Right lobe of liver (tissue), 6 donors: ENCODE measurements at regions not wholly inside any gene's neighbourhood (a gene's known extent, or its start where the extent isn't known, plus 50 kb on each side); places are given as distances from the start of the nearest gene placed in this dataset.

Experiments
- ATAC-seq, 4 donors: fragments of 200-7000 bp; cut with Tn5 transposase; one replicate each; pipeline ENCODE4 v1.9.1; 2020; ENCODE audit warnings: mild to moderate bottlenecking in 4 of 4, moderate library complexity in 4 of 4
- DNase-seq, 3 donors: peaks; one replicate each; pipeline ENCODE4 v3.0.0-alpha.2; 2020
- H3K27ac ChIP-seq, 3 donors: fragments of 200-600 bp; one replicate each; pipeline ENCODE4 v1.8.0; 2022
- H3K27me3 ChIP-seq, 2 donors: fragments of 200-600 bp; one replicate each; pipeline ENCODE4 v1.8.0; 2022
- H3K36me3 ChIP-seq, 4 donors: fragments of 200-600 bp; sonication (generic) in 1 of 4; one replicate each; pipeline versions ENCODE4 v1.5.1 to v1.8.0; 2017 to 2022; ENCODE audit warnings: control low read depth in 1 of 4
- H3K4me1 ChIP-seq, 4 donors: fragments of 200-600 bp; sonication (generic) in 1 of 4; one replicate each; pipeline versions ENCODE4 v1.5.1 to v1.8.0; 2017 to 2022; ENCODE audit warnings: control low read depth in 1 of 4
- H3K4me3 ChIP-seq, 3 donors: fragments of 200-600 bp; one replicate each; pipeline ENCODE4 v1.8.0; 2022
- H3K9me3 ChIP-seq, 4 donors: fragments of 200-600 bp; sonication (generic) in 1 of 4; one replicate each; pipeline versions ENCODE4 v1.5.1 to v1.8.0; 2017 to 2022; ENCODE audit warnings: control low read depth in 1 of 4
- CTCF ChIP-seq, 4 donors: fragments of 200-600 bp in 3 of 4; fragments of 450-650 bp in 1 of 4; IDR thresholded peaks; one replicate each; pipeline versions ENCODE4 v1.5.1 to v1.8.0; 2016 to 2022; ENCODE audit warnings: antibody characterized with exemption in 4 of 4, mild to moderate bottlenecking in 2 of 4
- POLR2A ChIP-seq: fragments of 450-650 bp; IDR thresholded peaks from one replicate; pipeline ENCODE4 v1.6.1; 2017; ENCODE audit warnings: antibody characterized with exemption, mild to moderate bottlenecking
- WGBS: methylation state at CpG from one replicate; pipeline ENCODE4 v1.1.6; 2018; ENCODE audit warnings: low coverage, low lambda C conversion rate; ENCODE audit not compliant: insufficient coverage; ENCODE audit errors: missing lambda C conversion rate; 5-methylcytosine and 5-hydroxymethylcytosine counted together
- intact Hi-C, 2 donors: fragments of 100-400 bp; cut with DNase I; formaldehyde crosslinking; loops; one replicate each; pipeline versions ENCODE4 v1.11.2 to v1.14.1; 2022
- donor health status: DM: no; HTN: yes; CAD: no.
- donor health status: DM: no; HTN: no; CAD: no.
- donor health status: DM: no; HTN: no; CAD: no.
- donor health status: DM: no; HTN: yes; CAD: no.
- donor health status: DM: no; HTN: yes; CAD: no.

DNA sequence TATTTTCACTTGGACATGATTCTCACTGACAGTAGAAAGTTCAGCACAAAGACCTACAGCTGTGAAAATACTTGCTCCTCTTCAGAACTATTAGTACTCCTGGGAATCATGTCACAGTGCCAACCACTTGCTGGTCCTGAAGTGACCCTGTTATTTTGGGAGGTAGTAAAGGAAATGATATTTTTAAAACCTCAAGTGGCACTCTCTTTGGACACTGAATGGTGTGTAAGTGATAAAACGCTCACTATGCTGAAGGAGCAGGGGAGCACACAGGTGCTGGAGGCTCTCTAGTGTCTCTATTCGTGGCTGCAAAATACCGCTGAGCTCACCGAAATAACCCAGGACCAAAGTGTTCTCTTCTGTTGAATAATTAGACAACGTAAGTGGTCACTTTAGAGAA, 76.9 kb upstream of the SPATA31D4 start:
- Histone ChIP-seq H3K27ac (no peak overlapping the region), H3K36me3 (no peaks in the 10 kb centered on the region), H3K9me3 (no peaks in the 10 kb centered on the region), H3K27me3 (no peaks in the 10 kb centered on the region), H3K4me1 (peaks cover 0 to 3% (median 0%) of the 10 kb centered on the region in 4 donors), H3K4me3 (no peak overlapping the region)
- no peak for ATAC-seq
- TF ChIP-seq CTCF (IDR thresholded peaks at IDR 0.05), result no peak
- no peak for TF ChIP-seq POLR2A
- intact Hi-C loops, result no loop called here
- DNase-seq, result no peak
- WGBS, result 92% methylated on average over 5 of the region's 5 CpGs

- Histone ChIP-seq H3K36me3 (no peaks in the 10 kb centered on the region), H3K27me3 (no peaks in the 10 kb centered on the region), H3K9me3 (no peaks in the 10 kb centered on the region), H3K4me3 (no peak overlapping the region), H3K27ac (no peak overlapping the region), H3K4me1 (peaks cover 0 to 3% (median 0%) of the 10 kb centered on the region in 4 donors)
- no peak for ATAC-seq
- TF ChIP-seq POLR2A, result no peak
- no peak for TF ChIP-seq CTCF (IDR thresholded peaks at IDR 0.05)
- WGBS, result 100% methylated on average over 1 of the region's 1 CpG
- DNase-seq, result no peak
- intact Hi-C loops, result no loop called here
Observed at GRCh38 chr9:81852820-81853219, 75.4 kb upstream of the SPATA31D4 start.

GRCh38 chr9:81855538-81855937, 72.7 kb upstream of the SPATA31D4 start:
- Histone ChIP-seq H3K27me3 (no peaks in the 10 kb centered on the region), H3K9me3 (no peaks in the 10 kb centered on the region), H3K36me3 (no peaks in the 10 kb centered on the region), H3K27ac (no peak overlapping the region), H3K4me1 (no peaks in the 10 kb centered on the region), H3K4me3 (no peak overlapping the region)
- ATAC-seq (no peak), DNase-seq (no peak)
- TF ChIP-seq POLR2A (no peak), CTCF (IDR thresholded peaks at IDR 0.05) (no peak)
- intact Hi-C loops, result no loop called here
- 46% methylated on average over 2 of the region's 2 CpGs for WGBS

- no peaks in the 10 kb centered on the region for H3K36me3 ChIP-seq
- WGBS, result 70% methylated on average over 5 of the region's 6 CpGs
- no peak overlapping the region for H3K27ac ChIP-seq
- ATAC-seq (no peak), DNase-seq (no peak)
- no peaks in the 10 kb centered on the region for H3K27me3 ChIP-seq
- intact Hi-C loops, result no loop called here
- TF ChIP-seq POLR2A (no peak), CTCF (IDR thresholded peaks at IDR 0.05) (no peak)
- H3K4me1 ChIP-seq, result no peaks in the 10 kb centered on the region
- H3K4me3 ChIP-seq, result no peak overlapping the region
- H3K9me3 ChIP-seq, result no peaks in the 10 kb centered on the region
Observed at GRCh38 chr9:81858657-81859430, 69.4 kb upstream of the SPATA31D4 start.
